GM23338 (cell line): ENCODE measurements at regions not wholly inside any gene's neighbourhood (a gene's known extent, or its start where the extent isn't known, plus 50 kb on each side); places are given as distances from the start of the nearest gene placed in this dataset.

ENCODE experiments used
- ATAC-seq: fragments of 200-7000 bp; cut with Tn5 transposase; 3 replicates; pipeline ENCODE4 v1.9.1; 2020
- DNase-seq: peaks from one replicate; pipeline ENCODE4 v3.0.0-alpha.2; 2015; ENCODE audit warnings: low spot score
- H2AFZ ChIP-seq: fragments of 200-600 bp; sonication (generic); 2 replicates; pipeline ENCODE4 v1.8.0; 2016; ENCODE audit warnings: antibody characterized with exemption, mild to moderate bottlenecking, moderate library complexity
- H3F3A ChIP-seq: fragments of 200-600 bp; sonication (generic); replicated peaks from 2 replicates; pipeline ENCODE4 v1.8.0; 2017; ENCODE audit warnings: antibody characterized with exemption, mixed run types, low read depth
- H3K27ac ChIP-seq: fragments of 200-600 bp; sonication (generic); 2 replicates; pipeline ENCODE4 v1.6.1; 2016; ENCODE audit warnings: low read depth
- H3K27me3 ChIP-seq: fragments of 200-600 bp; sonication (generic); 2 replicates; pipeline ENCODE4 v1.8.0; 2016; ENCODE audit warnings: mild to moderate bottlenecking, mixed run types, moderate library complexity; ENCODE audit not compliant: insufficient read depth
- H3K36me3 ChIP-seq: fragments of 200-600 bp; sonication (generic); 2 replicates; pipeline ENCODE4 v1.8.0; 2016; ENCODE audit warnings: mild to moderate bottlenecking; ENCODE audit not compliant: insufficient read depth
- H3K4me1 ChIP-seq: fragments of 200-600 bp; sonication (generic); 2 replicates; pipeline ENCODE4 v1.8.0; 2016; ENCODE audit warnings: mild to moderate bottlenecking, moderate library complexity; ENCODE audit not compliant: insufficient read depth
- H3K4me2 ChIP-seq: fragments of 200-600 bp; sonication (generic); 2 replicates; pipeline ENCODE4 v1.7.1; 2017; ENCODE audit warnings: mixed run types
- H3K4me3 ChIP-seq: fragments of 200-600 bp; sonication (generic); 2 replicates; pipeline ENCODE4 v1.6.1; 2016; ENCODE audit warnings: mixed run types
- H3K79me2 ChIP-seq: fragments of 200-600 bp; sonication (generic); replicated peaks from 2 replicates; pipeline ENCODE4 v1.8.0; 2017; ENCODE audit warnings: mild to moderate bottlenecking; ENCODE audit not compliant: insufficient read depth
- H3K9me2 ChIP-seq: fragments of 200-600 bp; sonication (generic); 2 replicates; pipeline ENCODE4 v1.8.0; 2017; ENCODE audit not compliant: insufficient read depth
- H4K20me1 ChIP-seq: fragments of 200-600 bp; sonication (generic); replicated peaks from 2 replicates; pipeline ENCODE4 v1.8.0; 2017; ENCODE audit warnings: mild to moderate bottlenecking; ENCODE audit not compliant: insufficient read depth
- H3K27ac Mint-ChIP-seq: 2 replicates; pipeline ENCODE4 v1.8.0; 2020; ENCODE audit warnings: inconsistent platforms, mild to moderate bottlenecking, moderate library complexity, mixed read lengths
- H3K27me3 Mint-ChIP-seq: 3 replicates; pipeline ENCODE4 v1.8.0; 2022; ENCODE audit warnings: low read depth, mild to moderate bottlenecking, moderate library complexity, mixed read lengths, inconsistent platforms; ENCODE audit not compliant: insufficient read depth, poor library complexity
- H3K36me3 Mint-ChIP-seq: 3 replicates; pipeline ENCODE4 v1.8.0; 2021; ENCODE audit warnings: low read depth, mild to moderate bottlenecking, inconsistent platforms, moderate library complexity, mixed read lengths
- H3K4me1 Mint-ChIP-seq: 3 replicates; pipeline ENCODE4 v1.8.0; 2020; ENCODE audit warnings: mild to moderate bottlenecking, inconsistent platforms, mixed read lengths
- H3K4me3 Mint-ChIP-seq: 3 replicates; pipeline ENCODE4 v1.8.0; 2021; ENCODE audit warnings: moderate library complexity, mild to moderate bottlenecking, inconsistent platforms, mixed read lengths
- H3K9me3 Mint-ChIP-seq: 3 replicates; pipeline ENCODE4 v1.8.0; 2020; ENCODE audit warnings: moderate library complexity, mild to moderate bottlenecking, inconsistent platforms, mixed read lengths
- CREB1 ChIP-seq: fragments of 250-450 bp; sonication (Bioruptor Pico); IDR thresholded peaks from 2 replicates; pipeline ENCODE4 v1.5.0; 2020; ENCODE audit warnings: low read depth, mild to moderate bottlenecking, moderate library complexity
- CTCF ChIP-seq, 2 experiments: fragments of 200-600 bp in 1 of 2; sonication (generic) in 1 of 2; conservative IDR thresholded peaks; 2 replicates each; pipeline versions ENCODE4 v1.5.1 to v1.6.1; 2016 to 2017; ENCODE audit warnings: antibody characterized with exemption in 2 of 2, low read depth in 2 of 2, mild to moderate bottlenecking in 2 of 2, moderate library complexity in 1 of 2
- EZH2 ChIP-seq: fragments of 200-600 bp; sonication (generic); IDR thresholded peaks from one replicate; pipeline ENCODE4 v1.8.0; 2017; ENCODE audit warnings: antibody characterized with exemption, mild to moderate bottlenecking, low read depth; ENCODE audit not compliant: unreplicated experiment
- EZH2phosphoT487 ChIP-seq: fragments of 200-600 bp; sonication (generic); IDR thresholded peaks from one replicate; pipeline ENCODE4 v1.8.1; 2018; ENCODE audit warnings: antibody characterized with exemption; ENCODE audit not compliant: unreplicated experiment
- JUNB ChIP-seq: IDR thresholded peaks from one replicate; pipeline ENCODE4 v1.6.1; 2016; ENCODE audit warnings: antibody characterized with exemption; ENCODE audit not compliant: unreplicated experiment
- NANOG ChIP-seq: IDR thresholded peaks from 2 replicates; pipeline ENCODE4 v1.6.1; 2016; ENCODE audit warnings: antibody characterized with exemption, borderline replicate concordance
- POLR2AphosphoS5 ChIP-seq: IDR thresholded peaks from 2 replicates; pipeline ENCODE4 v1.6.1; 2016; ENCODE audit warnings: antibody characterized with exemption, low read depth
- STAT1 ChIP-seq: IDR thresholded peaks from one replicate; pipeline ENCODE4 v1.6.1; 2016; ENCODE audit warnings: antibody characterized with exemption; ENCODE audit not compliant: unreplicated experiment
- ZNF114 ChIP-seq: fragments of 250-450 bp; sonication (Bioruptor Pico); IDR thresholded peaks from 2 replicates; pipeline ENCODE4 v1.5.0; 2020; ENCODE audit warnings: mild to moderate bottlenecking, moderate library complexity
- ZNF331 ChIP-seq: fragments of 250-450 bp; sonication (Bioruptor Pico); IDR thresholded peaks from 2 replicates; pipeline ENCODE4 v1.5.0; 2020; ENCODE audit warnings: low read depth, mild to moderate bottlenecking, moderate library complexity
- TF ChIP-seq, protein P1 (sequence below): IDR thresholded peaks from one replicate; pipeline ENCODE4 v1.6.1; 2018; ENCODE audit warnings: antibody characterized with exemption; ENCODE audit not compliant: unreplicated experiment
- TF ChIP-seq, protein P2 (sequence below): IDR thresholded peaks from 2 replicates; pipeline ENCODE4 v1.6.1; 2016; ENCODE audit warnings: antibody characterized with exemption
- TF ChIP-seq, protein P3 (sequence below): fragments of 250-450 bp; sonication (Bioruptor Pico); IDR thresholded peaks from 2 replicates; pipeline ENCODE4 v1.5.0; 2020; ENCODE audit warnings: mild to moderate bottlenecking, moderate library complexity

GRCh38 chr2:139964721-139965440, 1184.7 kb upstream of the NXPH2 start:
- Histone ChIP-seq H4K20me1 (no peaks in the 10 kb centered on the region), H2AFZ (no peak overlapping the region), H3K4me3 (no peak overlapping the region), H3K4me2 (no peak overlapping the region), H3F3A (no peaks in the 10 kb centered on the region), H3K27me3 (no peaks in the 10 kb centered on the region), H3K27ac (no peak overlapping the region), H3K9me2 (no peaks in the 10 kb centered on the region), H3K36me3 (no peaks in the 10 kb centered on the region), H3K79me2 (no peaks in the 10 kb centered on the region), H3K4me1 (no peaks in the 10 kb centered on the region)
- TF ChIP-seq NANOG (no peak), CTCF (conservative IDR thresholded peaks at IDR 0.05; ENCODE audit: low read depth in 2 of 2) (no peak), POLR2AphosphoS5 (no peak), ZNF331 (CRISPR knock-in tag) (no peak), EZH2phosphoT487 (no peak), STAT1 (no peak), CREB1 (CRISPR knock-in tag) (no peak), EZH2 (no peak), ZNF114 (no peak), JUNB (no peak)
- TF ChIP-seq, protein P1, sequence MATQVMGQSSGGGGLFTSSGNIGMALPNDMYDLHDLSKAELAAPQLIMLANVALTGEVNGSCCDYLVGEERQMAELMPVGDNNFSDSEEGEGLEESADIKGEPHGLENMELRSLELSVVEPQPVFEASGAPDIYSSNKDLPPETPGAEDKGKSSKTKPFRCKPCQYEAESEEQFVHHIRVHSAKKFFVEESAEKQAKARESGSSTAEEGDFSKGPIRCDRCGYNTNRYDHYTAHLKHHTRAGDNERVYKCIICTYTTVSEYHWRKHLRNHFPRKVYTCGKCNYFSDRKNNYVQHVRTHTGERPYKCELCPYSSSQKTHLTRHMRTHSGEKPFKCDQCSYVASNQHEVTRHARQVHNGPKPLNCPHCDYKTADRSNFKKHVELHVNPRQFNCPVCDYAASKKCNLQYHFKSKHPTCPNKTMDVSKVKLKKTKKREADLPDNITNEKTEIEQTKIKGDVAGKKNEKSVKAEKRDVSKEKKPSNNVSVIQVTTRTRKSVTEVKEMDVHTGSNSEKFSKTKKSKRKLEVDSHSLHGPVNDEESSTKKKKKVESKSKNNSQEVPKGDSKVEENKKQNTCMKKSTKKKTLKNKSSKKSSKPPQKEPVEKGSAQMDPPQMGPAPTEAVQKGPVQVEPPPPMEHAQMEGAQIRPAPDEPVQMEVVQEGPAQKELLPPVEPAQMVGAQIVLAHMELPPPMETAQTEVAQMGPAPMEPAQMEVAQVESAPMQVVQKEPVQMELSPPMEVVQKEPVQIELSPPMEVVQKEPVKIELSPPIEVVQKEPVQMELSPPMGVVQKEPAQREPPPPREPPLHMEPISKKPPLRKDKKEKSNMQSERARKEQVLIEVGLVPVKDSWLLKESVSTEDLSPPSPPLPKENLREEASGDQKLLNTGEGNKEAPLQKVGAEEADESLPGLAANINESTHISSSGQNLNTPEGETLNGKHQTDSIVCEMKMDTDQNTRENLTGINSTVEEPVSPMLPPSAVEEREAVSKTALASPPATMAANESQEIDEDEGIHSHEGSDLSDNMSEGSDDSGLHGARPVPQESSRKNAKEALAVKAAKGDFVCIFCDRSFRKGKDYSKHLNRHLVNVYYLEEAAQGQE = no peak
- TF ChIP-seq, protein P2, sequence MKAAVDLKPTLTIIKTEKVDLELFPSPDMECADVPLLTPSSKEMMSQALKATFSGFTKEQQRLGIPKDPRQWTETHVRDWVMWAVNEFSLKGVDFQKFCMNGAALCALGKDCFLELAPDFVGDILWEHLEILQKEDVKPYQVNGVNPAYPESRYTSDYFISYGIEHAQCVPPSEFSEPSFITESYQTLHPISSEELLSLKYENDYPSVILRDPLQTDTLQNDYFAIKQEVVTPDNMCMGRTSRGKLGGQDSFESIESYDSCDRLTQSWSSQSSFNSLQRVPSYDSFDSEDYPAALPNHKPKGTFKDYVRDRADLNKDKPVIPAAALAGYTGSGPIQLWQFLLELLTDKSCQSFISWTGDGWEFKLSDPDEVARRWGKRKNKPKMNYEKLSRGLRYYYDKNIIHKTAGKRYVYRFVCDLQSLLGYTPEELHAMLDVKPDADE = no peak
- TF ChIP-seq, protein P3, sequence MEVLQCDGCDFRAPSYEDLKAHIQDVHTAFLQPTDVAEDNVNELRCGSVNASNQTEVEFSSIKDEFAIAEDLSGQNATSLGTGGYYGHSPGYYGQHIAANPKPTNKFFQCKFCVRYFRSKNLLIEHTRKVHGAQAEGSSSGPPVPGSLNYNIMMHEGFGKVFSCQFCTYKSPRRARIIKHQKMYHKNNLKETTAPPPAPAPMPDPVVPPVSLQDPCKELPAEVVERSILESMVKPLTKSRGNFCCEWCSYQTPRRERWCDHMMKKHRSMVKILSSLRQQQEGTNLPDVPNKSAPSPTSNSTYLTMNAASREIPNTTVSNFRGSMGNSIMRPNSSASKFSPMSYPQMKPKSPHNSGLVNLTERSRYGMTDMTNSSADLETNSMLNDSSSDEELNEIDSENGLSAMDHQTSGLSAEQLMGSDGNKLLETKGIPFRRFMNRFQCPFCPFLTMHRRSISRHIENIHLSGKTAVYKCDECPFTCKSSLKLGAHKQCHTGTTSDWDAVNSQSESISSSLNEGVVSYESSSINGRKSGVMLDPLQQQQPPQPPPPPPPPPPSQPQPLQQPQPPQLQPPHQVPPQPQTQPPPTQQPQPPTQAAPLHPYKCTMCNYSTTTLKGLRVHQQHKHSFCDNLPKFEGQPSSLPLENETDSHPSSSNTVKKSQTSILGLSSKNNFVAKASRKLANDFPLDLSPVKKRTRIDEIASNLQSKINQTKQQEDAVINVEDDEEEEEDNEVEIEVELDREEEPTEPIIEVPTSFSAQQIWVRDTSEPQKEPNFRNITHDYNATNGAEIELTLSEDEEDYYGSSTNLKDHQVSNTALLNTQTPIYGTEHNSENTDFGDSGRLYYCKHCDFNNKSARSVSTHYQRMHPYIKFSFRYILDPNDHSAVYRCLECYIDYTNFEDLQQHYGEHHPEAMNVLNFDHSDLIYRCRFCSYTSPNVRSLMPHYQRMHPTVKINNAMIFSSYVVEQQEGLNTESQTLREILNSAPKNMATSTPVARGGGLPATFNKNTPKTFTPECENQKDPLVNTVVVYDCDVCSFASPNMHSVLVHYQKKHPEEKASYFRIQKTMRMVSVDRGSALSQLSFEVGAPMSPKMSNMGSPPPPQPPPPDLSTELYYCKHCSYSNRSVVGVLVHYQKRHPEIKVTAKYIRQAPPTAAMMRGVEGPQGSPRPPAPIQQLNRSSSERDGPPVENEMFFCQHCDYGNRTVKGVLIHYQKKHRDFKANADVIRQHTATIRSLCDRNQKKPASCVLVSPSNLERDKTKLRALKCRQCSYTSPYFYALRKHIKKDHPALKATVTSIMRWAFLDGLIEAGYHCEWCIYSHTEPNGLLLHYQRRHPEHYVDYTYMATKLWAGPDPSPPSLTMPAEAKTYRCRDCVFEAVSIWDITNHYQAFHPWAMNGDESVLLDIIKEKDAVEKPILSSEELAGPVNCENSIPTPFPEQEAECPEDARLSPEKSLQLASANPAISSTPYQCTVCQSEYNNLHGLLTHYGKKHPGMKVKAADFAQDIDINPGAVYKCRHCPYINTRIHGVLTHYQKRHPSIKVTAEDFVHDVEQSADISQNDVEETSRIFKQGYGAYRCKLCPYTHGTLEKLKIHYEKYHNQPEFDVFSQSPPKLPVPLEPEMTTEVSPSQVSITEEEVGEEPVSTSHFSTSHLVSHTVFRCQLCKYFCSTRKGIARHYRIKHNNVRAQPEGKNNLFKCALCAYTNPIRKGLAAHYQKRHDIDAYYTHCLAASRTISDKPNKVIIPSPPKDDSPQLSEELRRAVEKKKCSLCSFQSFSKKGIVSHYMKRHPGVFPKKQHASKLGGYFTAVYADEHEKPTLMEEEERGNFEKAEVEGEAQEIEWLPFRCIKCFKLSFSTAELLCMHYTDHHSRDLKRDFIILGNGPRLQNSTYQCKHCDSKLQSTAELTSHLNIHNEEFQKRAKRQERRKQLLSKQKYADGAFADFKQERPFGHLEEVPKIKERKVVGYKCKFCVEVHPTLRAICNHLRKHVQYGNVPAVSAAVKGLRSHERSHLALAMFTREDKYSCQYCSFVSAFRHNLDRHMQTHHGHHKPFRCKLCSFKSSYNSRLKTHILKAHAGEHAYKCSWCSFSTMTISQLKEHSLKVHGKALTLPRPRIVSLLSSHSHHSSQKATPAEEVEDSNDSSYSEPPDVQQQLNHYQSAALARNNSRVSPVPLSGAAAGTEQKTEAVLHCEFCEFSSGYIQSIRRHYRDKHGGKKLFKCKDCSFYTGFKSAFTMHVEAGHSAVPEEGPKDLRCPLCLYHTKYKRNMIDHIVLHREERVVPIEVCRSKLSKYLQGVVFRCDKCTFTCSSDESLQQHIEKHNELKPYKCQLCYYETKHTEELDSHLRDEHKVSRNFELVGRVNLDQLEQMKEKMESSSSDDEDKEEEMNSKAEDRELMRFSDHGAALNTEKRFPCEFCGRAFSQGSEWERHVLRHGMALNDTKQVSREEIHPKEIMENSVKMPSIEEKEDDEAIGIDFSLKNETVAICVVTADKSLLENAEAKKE (CRISPR knock-in tag) = no peak
- Mint-ChIP-seq H3K27ac (no peak overlapping the region), H3K9me3 (peaks cover 9% of the 10 kb centered on the region; the same call in 2 of the 3 replicates), H3K36me3 (peaks cover 9% of the 10 kb centered on the region; the same call in 2 of the 3 replicates), H3K27me3 (peaks cover 4% of the 10 kb centered on the region), H3K4me3 (no peak overlapping the region), H3K4me1 (no peaks in the 10 kb centered on the region)
- DNase-seq = no peak
- no peak for ATAC-seq
